MM.1S (cell line): ENCODE measurements at regions not wholly inside any gene's neighbourhood (a gene's known extent, or its start where the extent isn't known, plus 50 kb on each side); places are given as distances from the start of the nearest gene placed in this dataset.

Source experiments
- DNase-seq: peaks from one replicate; pipeline ENCODE4 v3.0.0-alpha.2; 2015
- H2AFZ ChIP-seq: fragments of 300-600 bp; sonication (generic); 2 replicates; pipeline ENCODE4 v1.6.0; 2016; ENCODE audit warnings: antibody characterized with exemption, low read length
- H3F3A ChIP-seq: fragments of 300-600 bp; sonication (generic); 2 replicates; pipeline ENCODE4 v1.6.1; 2016; ENCODE audit warnings: mild to moderate bottlenecking, antibody characterized with exemption, low read length, moderate library complexity, mixed read lengths; ENCODE audit not compliant: insufficient read depth
- H3K27ac ChIP-seq: fragments of 300-600 bp; sonication (generic); 2 replicates; pipeline ENCODE4 v1.5.1; 2016; ENCODE audit warnings: mild to moderate bottlenecking, low read length
- H3K27me3 ChIP-seq: fragments of 300-600 bp; sonication (generic); replicated peaks from 2 replicates; pipeline ENCODE4 v1.6.0; 2016; ENCODE audit warnings: low read length; ENCODE audit not compliant: insufficient read depth
- H3K36me3 ChIP-seq: fragments of 300-600 bp; sonication (generic); replicated peaks from 2 replicates; pipeline ENCODE4 v1.6.1; 2016; ENCODE audit warnings: mild to moderate bottlenecking, low read length, mixed read lengths; ENCODE audit not compliant: insufficient read depth
- H3K4me1 ChIP-seq: fragments of 300-600 bp; sonication (generic); 2 replicates; pipeline ENCODE4 v1.6.1; 2016; ENCODE audit warnings: low read length, mixed read lengths
- H3K4me2 ChIP-seq: fragments of 300-600 bp; sonication (generic); 2 replicates; pipeline ENCODE4 v1.6.0; 2016; ENCODE audit warnings: low read depth, low read length
- H3K4me3 ChIP-seq: fragments of 300-600 bp; sonication (generic); 2 replicates; pipeline ENCODE4 v1.5.1; 2016; ENCODE audit warnings: low read length, mixed read lengths
- H3K79me2 ChIP-seq: fragments of 300-600 bp; sonication (generic); 2 replicates; pipeline ENCODE4 v1.6.1; 2016; ENCODE audit warnings: mixed run types, low read length, mixed read lengths
- H3K9ac ChIP-seq: fragments of 300-600 bp; sonication (generic); 2 replicates; pipeline ENCODE4 v1.6.1; 2016; ENCODE audit warnings: low read length, mixed read lengths
- H3K9me2 ChIP-seq: fragments of 300-600 bp; sonication (generic); replicated peaks from 2 replicates; pipeline ENCODE4 v1.6.1; 2016; ENCODE audit warnings: mild to moderate bottlenecking, low read length, mixed read lengths; ENCODE audit not compliant: insufficient read depth
- H3K9me3 ChIP-seq: fragments of 300-600 bp; sonication (generic); replicated peaks from 2 replicates; pipeline ENCODE4 v1.6.1; 2016; ENCODE audit warnings: mild to moderate bottlenecking, low read length, mixed read lengths; ENCODE audit not compliant: insufficient read depth
- H4K20me1 ChIP-seq: fragments of 300-600 bp; sonication (generic); 2 replicates; pipeline ENCODE4 v1.6.1; 2016; ENCODE audit warnings: mild to moderate bottlenecking, low read length, moderate library complexity, mixed read lengths; ENCODE audit not compliant: insufficient read depth
- CTCF ChIP-seq: fragments of 300-600 bp; sonication (generic); IDR thresholded peaks from 2 replicates; pipeline ENCODE4 v1.5.1; 2016; ENCODE audit warnings: antibody characterized with exemption, low read length, mixed read lengths
- EZH2 ChIP-seq: fragments of 300-600 bp; sonication (generic); optimal IDR thresholded peaks from 2 replicates; pipeline ENCODE3; 2017; ENCODE audit warnings: low read depth, mild to moderate bottlenecking, antibody characterized with exemption, low read length, mixed read lengths
- EZH2phosphoT487 ChIP-seq: fragments of 300-600 bp; sonication (generic); IDR thresholded peaks from 2 replicates; pipeline ENCODE4 v1.6.1; 2018; ENCODE audit warnings: antibody characterized with exemption, low read length

GRCh38 chr22:20654343-20655208 lies 119.3 kb upstream of the SERPIND1 start:
- no peaks in the 10 kb centered on the region for H3K4me1 ChIP-seq
- no peak for DNase-seq
- H3K79me2 ChIP-seq = no peaks in the 10 kb centered on the region
- no peak overlapping the region for H3K4me3 ChIP-seq
- H2AFZ ChIP-seq = no peak overlapping the region
- H3F3A ChIP-seq = no peaks in the 10 kb centered on the region
- no peaks in the 10 kb centered on the region for H3K9me3 ChIP-seq
- no peak overlapping the region for H3K4me2 ChIP-seq
- H3K27ac ChIP-seq = no peak overlapping the region
- H4K20me1 ChIP-seq = no peaks in the 10 kb centered on the region
- H3K36me3 ChIP-seq = no peaks in the 10 kb centered on the region
- peaks cover 21% of the 10 kb centered on the region for H3K27me3 ChIP-seq
- H3K9ac ChIP-seq = no peak overlapping the region
- TF ChIP-seq CTCF = no peak
- TF ChIP-seq EZH2 = no peak
- TF ChIP-seq EZH2phosphoT487 = no peak
- H3K9me2 ChIP-seq = no peaks in the 10 kb centered on the region

- TF ChIP-seq EZH2phosphoT487 = no peak
- TF ChIP-seq CTCF = no peak
- no peak for TF ChIP-seq EZH2
- no peak for DNase-seq
Measured at GRCh38 chr22:20655623-20656022, 118.3 kb upstream of the SERPIND1 start.

GRCh38 chr22:20656516-20656901 lies 117.4 kb upstream of the SERPIND1 start:
- H3K27me3 ChIP-seq = peaks cover 32% of the 10 kb centered on the region
- no peak overlapping the region for H3K27ac ChIP-seq
- no peaks in the 10 kb centered on the region for H3F3A ChIP-seq
- H3K36me3 ChIP-seq = no peaks in the 10 kb centered on the region
- no peak overlapping the region for H3K9ac ChIP-seq
- no peaks in the 10 kb centered on the region for H4K20me1 ChIP-seq
- no peak overlapping the region for H3K4me2 ChIP-seq
- DNase-seq = no peak
- no peak overlapping the region for H3K4me3 ChIP-seq
- H3K79me2 ChIP-seq = no peaks in the 10 kb centered on the region
- no peak overlapping the region for H2AFZ ChIP-seq
- H3K9me2 ChIP-seq = no peaks in the 10 kb centered on the region
- TF ChIP-seq CTCF (no peak), EZH2phosphoT487 (no peak), EZH2 (no peak)
- no peaks in the 10 kb centered on the region for H3K9me3 ChIP-seq
- H3K4me1 ChIP-seq = no peaks in the 10 kb centered on the region

More at GRCh38 chr22:20655623-20656022, 118.3 kb upstream of the SERPIND1 start:
- Histone ChIP-seq H3K9ac (no peak overlapping the region), H4K20me1 (no peaks in the 10 kb centered on the region), H3K36me3 (no peaks in the 10 kb centered on the region), H3K9me3 (no peaks in the 10 kb centered on the region), H3F3A (no peaks in the 10 kb centered on the region), H3K9me2 (no peaks in the 10 kb centered on the region), H2AFZ (no peak overlapping the region), H3K4me1 (no peaks in the 10 kb centered on the region), H3K4me3 (no peak overlapping the region), H3K4me2 (no peak overlapping the region), H3K27me3 (peaks cover 31% of the 10 kb centered on the region), H3K27ac (no peak overlapping the region), H3K79me2 (no peaks in the 10 kb centered on the region)
